GM21367 (cell line): ENCODE measurements at regions not wholly inside any gene's neighbourhood (a gene's known extent, or its start where the extent isn't known, plus 50 kb on each side); places are given as distances from the start of the nearest gene placed in this dataset.
"Not testable (repeated sequence)": the region's sequence is repeated elsewhere in the genome, so short reads cannot be mapped to it uniquely, and the experiment has no call there.

Experiments
- ATAC-seq: cut with Tn5 transposase; IDR thresholded peaks from one replicate; pipeline ENCODE4 v1.9.1; 2021; ENCODE audit not compliant: unreplicated experiment

GRCh38 chr2:14751581-14751980 lies 119.1 kb downstream of the LRATD1 start:
- no peak for ATAC-seq

- ATAC-seq: no peak
Observed at GRCh38 chr2:14752295-14752694, 119.8 kb downstream of the LRATD1 start.

GRCh38 chr2:14756122-14756541 lies 123.6 kb downstream of the LRATD1 start:
- ATAC-seq: no peak

- no peak for ATAC-seq
Observed at GRCh38 chr2:14756981-14757657, 124.6 kb downstream of the LRATD1 start.

- ATAC-seq: no peak
Observed at GRCh38 chr2:14759082-14759481, 126.6 kb downstream of the LRATD1 start.

- no peak for ATAC-seq
Observed at GRCh38 chr2:14760169-14760568, 127.7 kb downstream of the LRATD1 start.

GRCh38 chr2:14761118-14761517 lies 128.6 kb downstream of the LRATD1 start:
- no peak for ATAC-seq

- no peak for ATAC-seq
Observed at GRCh38 chr2:14773696-14774095, 141.2 kb downstream of the LRATD1 start.

- ATAC-seq: no peak
Observed at GRCh38 chr2:14774436-14774968, 142.0 kb downstream of the LRATD1 start.

- ATAC-seq: no peak
Observed at GRCh38 chr2:14776216-14776615, 143.7 kb downstream of the LRATD1 start.

- no peak for ATAC-seq
Observed at GRCh38 chr2:14778015-14778414, 145.5 kb downstream of the LRATD1 start.

- no peak for ATAC-seq
Observed at GRCh38 chr2:14779252-14779651, 146.7 kb downstream of the LRATD1 start.

- ATAC-seq: no peak
Observed at GRCh38 chr2:14781142-14781541, 148.6 kb downstream of the LRATD1 start.

GRCh38 chr2:14788814-14789213 lies 156.3 kb downstream of the LRATD1 start:
- ATAC-seq: not testable (repeated sequence)

- no peak for ATAC-seq
Observed at GRCh38 chr2:14790041-14790640, 157.6 kb downstream of the LRATD1 start.

- ATAC-seq: no peak
Observed at GRCh38 chr2:14803994-14804393, 171.5 kb downstream of the LRATD1 start.

- no peak for ATAC-seq
Observed at GRCh38 chr2:14804902-14805301, 172.4 kb downstream of the LRATD1 start.

- no peak for ATAC-seq
Observed at GRCh38 chr2:14806613-14807012, 174.1 kb downstream of the LRATD1 start.

- ATAC-seq: no peak
Observed at GRCh38 chr2:14815201-14815600, 182.7 kb downstream of the LRATD1 start.

- ATAC-seq: no peak
Observed at GRCh38 chr2:14816069-14817060, 183.8 kb downstream of the LRATD1 start.

GRCh38 chr2:14817848-14818247 lies 185.3 kb downstream of the LRATD1 start:
- no peak for ATAC-seq
